Progenitor cell of endocrine pancreas (in vitro differentiated cells): ENCODE measurements at regions not wholly inside any gene's neighbourhood (a gene's known extent, or its start where the extent isn't known, plus 50 kb on each side); places are given as distances from the start of the nearest gene placed in this dataset.

Source experiments
- DNase-seq: peaks from one replicate; pipeline ENCODE4 v3.0.0; 2021; ENCODE audit warnings: low spot score; ENCODE audit not compliant: unreplicated experiment
- H3K27ac Mint-ChIP-seq: 2 replicates; pipeline ENCODE4 v1.8.0; 2021; ENCODE audit warnings: mild to moderate bottlenecking, moderate library complexity, mixed read lengths
- H3K27me3 Mint-ChIP-seq: 2 replicates; pipeline ENCODE4 v1.8.0; 2021; ENCODE audit warnings: mixed read lengths
- H3K36me3 Mint-ChIP-seq: 2 replicates; pipeline ENCODE4 v1.8.0; 2022; ENCODE audit warnings: mixed read lengths; ENCODE audit not compliant: insufficient read depth
- H3K4me1 Mint-ChIP-seq: 2 replicates; pipeline ENCODE4 v1.8.0; 2021; ENCODE audit warnings: low read depth, mixed read lengths
- H3K4me3 Mint-ChIP-seq: 2 replicates; pipeline ENCODE4 v1.8.0; 2021; ENCODE audit warnings: low read depth, mild to moderate bottlenecking, moderate library complexity, mixed read lengths
- H3K9me3 Mint-ChIP-seq: 2 replicates; pipeline ENCODE4 v1.8.0; 2021; ENCODE audit warnings: low read depth, mixed read lengths
- CTCF ChIP-seq: fragments of 200-600 bp; sonication (generic); IDR thresholded peaks from one replicate; pipeline ENCODE4 v1.5.0; 2021; ENCODE audit warnings: antibody characterized with exemption, mild to moderate bottlenecking; ENCODE audit not compliant: unreplicated experiment

- Mint-ChIP-seq H3K36me3 (no peaks in the 10 kb centered on the region), H3K27me3 (no peaks in the 10 kb centered on the region), H3K4me3 (no peak overlapping the region), H3K9me3 (no peaks in the 10 kb centered on the region), H3K27ac (no peak overlapping the region), H3K4me1 (no peaks in the 10 kb centered on the region)
- DNase-seq, result no peak
- no peak for TF ChIP-seq CTCF
Observed at GRCh38 chr6:122323361-122323760, 76.1 kb upstream of the HSF2 start.

- H3K36me3 Mint-ChIP-seq, result no peaks in the 10 kb centered on the region
- DNase-seq, result no peak
- no peak overlapping the region for H3K4me3 Mint-ChIP-seq
- H3K9me3 Mint-ChIP-seq, result no peaks in the 10 kb centered on the region
- no peaks in the 10 kb centered on the region for H3K4me1 Mint-ChIP-seq
- H3K27ac Mint-ChIP-seq, result no peak overlapping the region
- no peaks in the 10 kb centered on the region for H3K27me3 Mint-ChIP-seq
- no peak for TF ChIP-seq CTCF
Observed at GRCh38 chr6:122330315-122330714, 69.1 kb upstream of the HSF2 start.

- Mint-ChIP-seq H3K27ac (no peak overlapping the region), H3K4me1 (no peaks in the 10 kb centered on the region), H3K27me3 (peaks cover 4% of the 10 kb centered on the region), H3K4me3 (no peak overlapping the region), H3K9me3 (no peaks in the 10 kb centered on the region), H3K36me3 (no peaks in the 10 kb centered on the region)
- DNase-seq, result no peak
- TF ChIP-seq CTCF, result no peak
Observed at GRCh38 chr6:122337645-122338044, 61.8 kb upstream of the HSF2 start.

GRCh38 chr6:122339661-122340060 lies 59.8 kb upstream of the HSF2 start:
- H3K27ac Mint-ChIP-seq, result no peak overlapping the region
- no peak for TF ChIP-seq CTCF
- no peaks in the 10 kb centered on the region for H3K9me3 Mint-ChIP-seq
- H3K4me3 Mint-ChIP-seq, result no peak overlapping the region
- no peaks in the 10 kb centered on the region for H3K36me3 Mint-ChIP-seq
- H3K4me1 Mint-ChIP-seq, result no peaks in the 10 kb centered on the region
- peaks cover 4% of the 10 kb centered on the region for H3K27me3 Mint-ChIP-seq
- DNase-seq, result no peak

GRCh38 chr6:122347280-122347679 lies 52.2 kb upstream of the HSF2 start:
- Mint-ChIP-seq H3K36me3 (no peaks in the 10 kb centered on the region), H3K4me3 (no peak overlapping the region), H3K9me3 (no peaks in the 10 kb centered on the region), H3K27ac (no peak overlapping the region), H3K27me3 (no peaks in the 10 kb centered on the region), H3K4me1 (no peaks in the 10 kb centered on the region)
- no peak for DNase-seq
- TF ChIP-seq CTCF, result no peak

- Mint-ChIP-seq H3K27me3 (no peaks in the 10 kb centered on the region), H3K9me3 (no peaks in the 10 kb centered on the region), H3K27ac (no peak overlapping the region), H3K36me3 (no peaks in the 10 kb centered on the region), H3K4me3 (no peak overlapping the region), H3K4me1 (peaks cover under 1% of the 10 kb centered on the region)
- no peak for DNase-seq
- no peak for TF ChIP-seq CTCF
Observed at GRCh38 chr6:122347751-122348150, 51.7 kb upstream of the HSF2 start.
